ENCODE measurements at regions not wholly inside any gene's neighbourhood (a gene's known extent, or its start where the extent isn't known, plus 50 kb on each side); places are given as distances from the start of the nearest gene placed in this dataset.

GRCh38 chr12:31853977-31854376 lies 105.2 kb upstream of the RESF1 start:
- H3K9me3 ChIP-seq = peaks cover 0 to 11% (median 0%) of the 10 kb centered on the region in 3 donors
- intact Hi-C loops (cut with DNase I; ENCODE audit: low total_unique reads) = no loop called here
- H3K27ac ChIP-seq = no peak overlapping the region
- TF ChIP-seq, protein P1, sequence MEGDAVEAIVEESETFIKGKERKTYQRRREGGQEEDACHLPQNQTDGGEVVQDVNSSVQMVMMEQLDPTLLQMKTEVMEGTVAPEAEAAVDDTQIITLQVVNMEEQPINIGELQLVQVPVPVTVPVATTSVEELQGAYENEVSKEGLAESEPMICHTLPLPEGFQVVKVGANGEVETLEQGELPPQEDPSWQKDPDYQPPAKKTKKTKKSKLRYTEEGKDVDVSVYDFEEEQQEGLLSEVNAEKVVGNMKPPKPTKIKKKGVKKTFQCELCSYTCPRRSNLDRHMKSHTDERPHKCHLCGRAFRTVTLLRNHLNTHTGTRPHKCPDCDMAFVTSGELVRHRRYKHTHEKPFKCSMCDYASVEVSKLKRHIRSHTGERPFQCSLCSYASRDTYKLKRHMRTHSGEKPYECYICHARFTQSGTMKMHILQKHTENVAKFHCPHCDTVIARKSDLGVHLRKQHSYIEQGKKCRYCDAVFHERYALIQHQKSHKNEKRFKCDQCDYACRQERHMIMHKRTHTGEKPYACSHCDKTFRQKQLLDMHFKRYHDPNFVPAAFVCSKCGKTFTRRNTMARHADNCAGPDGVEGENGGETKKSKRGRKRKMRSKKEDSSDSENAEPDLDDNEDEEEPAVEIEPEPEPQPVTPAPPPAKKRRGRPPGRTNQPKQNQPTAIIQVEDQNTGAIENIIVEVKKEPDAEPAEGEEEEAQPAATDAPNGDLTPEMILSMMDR (IDR thresholded peaks at IDR 0.05) = no peak
- no peaks in the 10 kb centered on the region for H3K27me3 ChIP-seq
- no peaks in the 10 kb centered on the region for H3K36me3 ChIP-seq
- H3K4me1 ChIP-seq = peaks cover 0 to 4% (median 2%) of the 10 kb centered on the region in 4 donors
- H3K4me3 ChIP-seq = no peak overlapping the region
- DNase-seq = no peak

DNA sequence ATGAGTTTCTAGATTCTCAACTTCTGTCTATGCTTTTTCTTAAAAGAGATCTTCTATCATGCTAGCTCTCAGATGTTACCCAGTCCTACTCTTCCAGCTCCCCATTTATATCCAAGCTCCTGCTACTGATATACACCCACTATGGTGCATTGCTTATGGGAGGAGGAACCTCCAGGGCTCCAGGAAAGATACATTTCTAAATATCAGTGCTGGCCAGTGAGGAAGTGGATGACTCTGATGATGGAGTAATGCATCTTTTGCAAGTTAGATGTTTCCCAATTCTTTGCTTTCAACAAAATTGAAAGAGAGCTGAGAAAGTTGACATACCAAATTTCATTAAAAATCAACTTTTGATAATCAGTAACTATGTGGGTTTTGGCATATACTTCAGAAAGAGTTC lies 105.7 kb upstream of the RESF1 start:
- peaks cover 0 to 4% (median 2%) of the 10 kb centered on the region in 4 donors for H3K4me1 ChIP-seq
- H3K27me3 ChIP-seq = no peaks in the 10 kb centered on the region
- TF ChIP-seq, protein P1 (IDR thresholded peaks at IDR 0.05) = no peak

DNA sequence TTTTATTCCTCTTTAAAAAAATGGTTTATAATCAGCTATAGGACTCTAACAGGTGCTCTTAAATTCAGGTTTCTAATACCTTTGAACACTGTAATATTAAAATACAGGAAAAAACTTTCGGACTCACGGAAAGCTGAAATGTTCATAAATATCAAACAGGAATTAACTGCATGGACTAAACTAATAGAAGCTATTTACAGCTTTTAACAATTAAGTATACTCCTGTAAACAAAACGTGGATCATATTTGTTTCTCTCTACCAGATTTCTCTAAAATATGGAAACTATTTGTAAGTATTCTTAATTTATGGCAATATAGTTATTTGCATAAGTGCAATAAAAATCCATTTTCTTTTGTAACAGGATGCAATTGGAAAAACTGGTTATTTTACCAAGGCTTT lies 108.9 kb upstream of the RESF1 start:
- DNase-seq = no peak
- Histone ChIP-seq H3K9me3 (peaks cover 0 to 17% (median 0%) of the 10 kb centered on the region in 3 donors), H3K27ac (no peak overlapping the region), H3K27me3 (no peaks in the 10 kb centered on the region), H3K36me3 (no peaks in the 10 kb centered on the region), H3K4me1 (peaks cover 0 to 4% (median 2%) of the 10 kb centered on the region in 4 donors), H3K4me3 (no peak overlapping the region)
- TF ChIP-seq, protein P1 (IDR thresholded peaks at IDR 0.05) = no peak
- intact Hi-C loops (cut with DNase I; ENCODE audit: low total_unique reads) = no loop called here

More for the DNA sequence above, 105.7 kb upstream of the RESF1 start:
- Histone ChIP-seq H3K4me3 (no peak overlapping the region), H3K36me3 (no peaks in the 10 kb centered on the region), H3K27ac (no peak overlapping the region), H3K9me3 (peaks cover 0 to 15% (median 0%) of the 10 kb centered on the region in 3 donors)
- intact Hi-C loops (cut with DNase I; ENCODE audit: low total_unique reads) = no loop called here
- DNase-seq = no peak

GRCh38 chr12:31849090-31849687 lies 110.0 kb upstream of the RESF1 start:
- intact Hi-C loops (cut with DNase I; ENCODE audit: low total_unique reads) = no loop called here
- no peak overlapping the region for H3K4me3 ChIP-seq
- no peak overlapping the region for H3K27ac ChIP-seq
- peaks cover 0 to 4% (median under 1%) of the 10 kb centered on the region in 4 donors for H3K4me1 ChIP-seq
- DNase-seq = no peak
- peaks cover 0 to 17% (median 0%) of the 10 kb centered on the region in 3 donors for H3K9me3 ChIP-seq
- no peaks in the 10 kb centered on the region for H3K36me3 ChIP-seq
- no peaks in the 10 kb centered on the region for H3K27me3 ChIP-seq
- TF ChIP-seq, protein P1 (IDR thresholded peaks at IDR 0.05) = no peak

DNA sequence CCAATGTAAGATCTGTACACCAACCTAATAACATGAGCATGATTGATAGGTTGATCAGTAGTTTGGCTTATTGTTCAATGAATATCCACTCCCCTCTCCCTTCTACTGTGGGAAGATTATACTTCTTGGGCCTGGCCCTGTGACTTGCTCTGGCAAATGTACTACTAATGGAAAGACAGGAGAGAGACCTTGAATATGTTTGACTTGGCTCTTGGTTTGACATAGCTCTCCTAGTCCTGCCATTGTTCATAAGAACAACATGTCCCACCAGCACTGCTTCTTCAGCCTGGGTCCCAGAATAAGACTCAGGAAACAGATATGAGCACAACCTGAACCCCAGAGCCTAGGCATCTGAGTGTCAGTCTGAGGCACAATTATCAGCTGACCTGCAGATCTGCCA lies 112.8 kb upstream of the RESF1 start:
- no peak overlapping the region for H3K4me3 ChIP-seq
- intact Hi-C loops (cut with DNase I; ENCODE audit: low total_unique reads) = no loop called here
- no peaks in the 10 kb centered on the region for H3K27me3 ChIP-seq
- no peak overlapping the region for H3K27ac ChIP-seq
- H3K4me1 ChIP-seq = no peaks in the 10 kb centered on the region
- TF ChIP-seq, protein P1 (IDR thresholded peaks at IDR 0.05) = no peak
- no peaks in the 10 kb centered on the region for H3K36me3 ChIP-seq
- DNase-seq = no peak
- peaks cover 0 to 17% (median 0%) of the 10 kb centered on the region in 3 donors for H3K9me3 ChIP-seq
